SK-N-MC (cell line): ENCODE measurements at regions not wholly inside any gene's neighbourhood (a gene's known extent, or its start where the extent isn't known, plus 50 kb on each side); places are given as distances from the start of the nearest gene placed in this dataset.

Experiments used
- EZH2 ChIP-seq: fragments of 200-600 bp; sonication (generic); IDR thresholded peaks from one replicate; pipeline ENCODE4 v1.6.1; 2017; ENCODE audit warnings: antibody characterized with exemption
- FOXP2 ChIP-seq: optimal IDR thresholded peaks from 2 replicates; pipeline ENCODE3; 2011; ENCODE audit warnings: mild to moderate bottlenecking, moderate library complexity; ENCODE audit not compliant: insufficient read depth; ENCODE audit errors: extremely low read length, control extremely low read depth
- POLR2AphosphoS5 ChIP-seq: IDR thresholded peaks from 2 replicates; pipeline ENCODE4 v1.6.1; 2012; ENCODE audit warnings: mild to moderate bottlenecking, low read depth, low read length, borderline replicate concordance

- no peak for TF ChIP-seq FOXP2
- no peak for TF ChIP-seq POLR2AphosphoS5
- no peak for TF ChIP-seq EZH2
Observed at GRCh38 chr4:67325791-67326190, 219.5 kb downstream of the CENPC start.
